ENCODE measurements at regions not wholly inside any gene's neighbourhood (a gene's known extent, or its start where the extent isn't known, plus 50 kb on each side); places are given as distances from the start of the nearest gene placed in this dataset.
"Not testable (repeated sequence)": the region's sequence is repeated elsewhere in the genome, so short reads cannot be mapped to it uniquely, and the experiment has no call there.

DNA sequence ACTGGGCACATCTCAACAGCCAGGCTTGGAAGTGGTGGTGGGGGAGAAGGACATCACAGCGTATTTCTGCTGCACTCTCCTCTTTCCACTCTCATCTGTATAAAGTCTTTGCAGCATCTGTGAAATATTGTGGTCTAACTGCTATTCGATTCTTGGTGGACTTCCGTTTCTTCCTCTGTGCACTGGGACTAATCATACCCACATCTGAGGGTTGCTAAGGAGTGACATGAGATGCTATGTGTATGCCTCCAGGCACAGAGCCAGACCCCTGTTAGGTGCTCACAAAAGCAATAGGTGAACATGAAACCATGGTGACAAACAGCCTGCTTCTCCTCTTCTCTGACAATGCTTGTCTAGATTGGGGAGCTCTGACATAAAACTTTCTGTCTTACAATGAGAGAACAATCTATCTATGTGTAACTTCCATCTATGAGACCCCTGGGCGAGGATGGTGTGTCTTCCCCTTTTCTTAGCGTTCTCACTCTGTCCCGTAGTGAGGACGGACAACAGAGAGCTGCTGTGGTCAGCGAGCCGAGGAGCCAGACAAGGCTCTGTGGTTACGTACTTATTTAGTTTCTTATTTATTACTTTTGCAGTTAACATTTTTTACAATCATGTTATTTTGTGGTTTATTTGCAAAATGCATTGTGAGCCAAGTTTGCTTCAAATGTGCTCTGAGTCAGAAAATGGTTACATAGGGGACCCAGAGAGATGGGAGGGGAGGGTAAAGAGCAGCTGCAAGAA is 196.7 kb upstream of the TPRG1 start:
- peak; percentile 72 for DNase-seq (ENCODE audit: low read depth)

- DNase-seq (ENCODE audit: low read depth) = peak; percentile 29
Observed at GRCh38 chr3:188975600-188976314, 196.0 kb upstream of the TPRG1 start.

GRCh38 chr3:188976407-188976806 is 195.4 kb upstream of the TPRG1 start:
- DNase-seq (ENCODE audit: low read depth) = no peak

- DNase-seq (ENCODE audit: low read depth) = peak; percentile 74
Observed at GRCh38 chr3:188978421-188979171, 193.2 kb upstream of the TPRG1 start.

- no peak for DNase-seq (ENCODE audit: low read depth)
Observed at GRCh38 chr3:188979248-188979647, 192.5 kb upstream of the TPRG1 start.

GRCh38 chr3:188979669-188980310 is 192.0 kb upstream of the TPRG1 start:
- DNase-seq (ENCODE audit: low read depth) = no peak

- no peak for DNase-seq (ENCODE audit: low read depth)
Observed at GRCh38 chr3:188993181-188993580, 178.6 kb upstream of the TPRG1 start.

- DNase-seq (ENCODE audit: low read depth) = peak; percentile 89
Observed at GRCh38 chr3:189001559-189001958, 170.2 kb upstream of the TPRG1 start.

DNA sequence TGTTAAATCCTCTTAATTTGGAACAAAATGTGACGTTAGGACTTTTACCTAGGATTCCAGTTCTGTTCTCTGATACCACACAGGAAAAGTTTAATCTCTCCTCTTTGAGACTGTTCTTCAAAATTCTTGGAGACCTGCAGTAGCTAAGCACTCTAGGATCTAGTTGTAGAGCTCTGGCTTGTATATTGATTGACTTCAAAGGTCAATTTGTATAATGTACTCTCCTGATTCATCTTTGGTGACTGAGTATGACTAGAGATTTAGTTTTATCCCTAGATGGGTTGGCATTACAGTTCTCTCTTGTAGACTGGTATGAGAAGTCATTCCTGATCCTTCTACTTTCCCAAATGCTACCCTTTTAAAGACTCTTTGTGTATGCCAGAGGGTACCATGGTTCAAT is 168.4 kb upstream of the TPRG1 start:
- no peak for DNase-seq (ENCODE audit: low read depth)

DNA sequence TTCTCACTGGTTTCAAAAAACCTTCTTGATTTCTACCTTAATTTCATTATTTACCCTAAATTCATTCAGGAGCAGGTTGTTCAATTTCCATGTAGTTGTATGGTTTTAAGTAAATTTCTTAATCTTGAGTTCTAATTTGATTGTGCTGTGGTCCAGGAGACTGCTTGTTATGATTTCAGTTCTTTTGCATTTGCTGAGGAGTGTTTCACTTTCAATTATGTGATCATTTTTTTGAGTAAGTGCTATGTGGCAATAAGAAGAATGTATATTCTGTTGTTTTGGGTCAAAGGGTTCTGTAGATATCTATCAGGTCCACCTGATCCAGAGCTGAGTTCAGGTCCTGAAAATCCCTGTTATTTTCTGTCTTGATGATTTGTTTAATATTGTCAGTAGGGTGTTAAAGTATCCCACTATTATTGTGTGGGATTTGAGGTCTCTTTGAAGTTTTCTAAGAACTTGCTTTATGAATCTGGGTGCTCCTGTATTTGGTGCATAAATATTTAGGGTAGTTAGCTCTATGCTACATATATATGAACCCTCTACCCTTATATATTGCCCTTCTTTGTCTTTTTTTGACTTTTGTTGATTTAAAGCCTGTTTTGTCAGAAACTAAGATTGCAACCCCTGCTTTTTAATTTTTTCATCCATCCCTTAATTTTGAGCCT is 158.4 kb upstream of the TPRG1 start:
- DNase-seq (ENCODE audit: low read depth) = no peak

GRCh38 chr3:189014526-189014925 is 157.2 kb upstream of the TPRG1 start:
- DNase-seq (ENCODE audit: low read depth) = no peak

- not testable (repeated sequence) for DNase-seq (ENCODE audit: low read depth)
Observed at GRCh38 chr3:189022576-189023466, 148.9 kb upstream of the TPRG1 start.

DNA sequence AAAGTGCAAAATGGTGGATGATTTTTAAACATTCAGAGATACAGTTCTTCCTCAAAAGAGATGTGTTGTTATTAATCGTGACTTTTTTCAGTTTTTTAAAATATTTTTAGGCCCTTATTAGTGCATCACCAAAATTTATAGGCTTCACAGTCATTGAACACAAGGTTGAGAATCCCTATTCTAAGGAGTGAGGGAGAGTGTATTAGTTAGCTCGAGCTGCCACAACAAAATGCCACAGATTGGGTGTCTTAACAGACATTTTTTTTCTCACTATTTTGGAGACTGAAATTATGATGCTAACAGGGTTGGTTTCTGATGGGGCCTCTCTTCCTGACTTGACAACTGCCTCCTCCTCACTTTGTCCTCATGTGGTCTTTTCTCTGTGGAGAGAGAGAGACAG is 145.9 kb upstream of the TPRG1 start:
- DNase-seq (ENCODE audit: low read depth) = no peak

DNA sequence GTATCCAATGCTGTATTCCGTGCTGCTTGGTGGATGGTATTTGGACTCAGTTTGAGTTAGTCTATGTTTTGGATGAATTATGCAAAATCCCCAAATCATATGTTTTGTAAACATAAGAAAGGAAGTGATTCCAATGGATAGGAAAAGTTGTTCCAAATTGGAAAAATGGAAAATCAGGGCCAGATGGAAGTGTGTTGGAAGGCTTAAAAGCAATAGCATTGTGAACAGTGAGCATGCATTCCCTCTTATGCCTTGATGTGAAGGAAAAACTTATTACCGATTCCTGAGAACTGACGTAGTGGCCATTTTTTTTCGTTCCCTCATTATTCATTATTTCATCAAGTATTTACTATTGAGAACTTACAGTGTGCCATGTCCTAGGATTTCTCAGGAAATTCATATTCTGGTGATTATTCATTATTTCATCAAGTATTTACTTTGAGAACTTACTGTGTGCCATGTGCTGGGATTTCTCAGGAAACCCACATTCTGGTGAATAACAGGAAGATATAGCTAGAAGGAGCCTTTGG is 144.1 kb upstream of the TPRG1 start:
- no peak for DNase-seq (ENCODE audit: low read depth)

DNA sequence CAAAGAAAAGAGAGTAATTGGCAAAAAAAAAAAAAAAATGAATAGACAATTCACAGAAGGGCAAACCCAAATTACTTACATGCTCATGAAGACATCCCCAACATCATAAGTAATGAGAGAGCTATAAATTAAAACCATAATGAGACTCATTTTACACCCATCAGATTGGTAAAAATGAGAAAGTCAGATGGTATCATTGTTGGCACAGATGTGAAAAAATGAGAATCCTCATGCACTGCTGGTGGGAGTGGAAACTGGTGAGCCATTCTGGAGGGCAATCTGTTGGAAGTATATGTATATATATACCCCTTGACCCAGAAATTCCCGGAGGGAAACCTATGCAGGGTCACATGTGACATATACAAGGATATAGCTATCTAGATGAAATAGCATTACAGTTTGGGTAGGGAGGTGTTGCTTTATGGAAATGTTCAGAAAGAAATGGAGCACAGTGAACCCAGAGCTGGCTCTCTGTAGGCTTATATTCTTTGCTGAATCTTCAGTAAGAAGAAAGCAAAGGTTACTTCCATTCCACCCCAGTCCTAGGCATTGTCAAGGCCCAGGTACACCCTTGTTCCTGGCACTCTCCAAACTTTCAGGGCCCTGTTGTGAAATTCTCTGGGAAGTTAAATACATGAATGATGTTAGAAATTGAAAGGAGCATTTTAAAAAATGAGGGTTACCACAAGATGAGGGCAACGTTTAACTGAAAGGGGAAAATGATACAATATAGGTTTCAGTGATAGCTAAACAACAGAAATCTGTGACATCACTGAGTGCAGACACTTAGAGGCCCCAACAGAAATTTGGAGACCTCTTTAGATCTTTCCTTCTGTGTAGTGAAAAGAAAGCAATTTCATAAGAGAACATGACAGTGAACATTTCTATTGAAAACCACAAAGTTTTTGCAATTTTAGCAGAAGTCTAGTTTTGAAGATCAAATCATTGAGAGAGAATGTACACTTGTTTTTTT is 132.7 kb upstream of the TPRG1 start:
- no peak for DNase-seq (ENCODE audit: low read depth)

- DNase-seq (ENCODE audit: low read depth) = peak; percentile 3
Observed at GRCh38 chr3:189040656-189041335, 131.0 kb upstream of the TPRG1 start.

DNA sequence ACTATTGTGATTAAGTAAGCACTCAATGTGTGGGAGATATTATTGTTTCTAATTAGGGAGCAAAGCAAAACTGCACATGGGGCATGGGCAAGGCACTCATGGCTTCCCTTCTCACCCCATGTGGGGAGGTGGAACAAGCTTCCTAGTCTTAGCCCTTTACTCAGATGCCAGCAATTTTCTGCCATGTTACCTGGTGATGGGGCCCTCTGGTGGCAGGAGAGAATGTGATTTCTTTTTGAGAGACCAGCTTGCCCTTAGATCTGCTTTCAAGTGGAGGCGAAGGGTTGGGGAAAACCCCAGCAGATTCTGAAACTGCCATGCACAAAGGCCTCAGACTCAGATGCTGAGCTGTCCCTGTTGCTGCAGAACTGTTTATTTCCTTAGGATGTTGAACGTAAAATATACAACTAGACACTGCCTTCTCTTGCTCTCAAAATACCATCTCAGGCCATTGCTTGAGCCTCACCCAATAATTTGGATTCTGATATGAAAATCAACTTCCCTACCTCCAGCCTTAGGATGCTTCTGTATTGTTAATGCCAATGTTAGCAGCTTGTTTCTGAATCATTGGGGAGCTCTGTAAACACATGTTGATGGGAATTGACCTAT is 130.2 kb upstream of the TPRG1 start:
- peak; percentile 36 for DNase-seq (ENCODE audit: low read depth)

DNA sequence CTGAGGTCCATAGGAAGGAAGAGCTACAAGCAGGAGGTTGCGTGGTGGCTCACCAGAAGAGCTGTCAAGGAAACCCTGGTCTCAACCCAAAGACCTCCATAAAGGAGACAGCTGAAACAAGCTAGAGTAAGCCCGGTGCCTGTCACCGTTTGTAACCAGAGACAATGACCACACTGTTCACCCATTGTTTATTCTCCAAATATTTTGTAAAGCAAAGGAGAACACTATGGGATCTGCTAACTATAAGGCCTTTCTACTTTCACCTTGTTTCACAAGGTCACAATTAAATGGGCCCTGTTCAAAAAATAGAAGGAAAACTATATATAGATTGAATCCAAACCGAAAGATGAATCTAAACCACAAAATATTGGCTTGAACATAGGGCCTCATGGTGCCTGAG is 128.9 kb upstream of the TPRG1 start:
- no peak for DNase-seq (ENCODE audit: low read depth)

Measured in EH (cell line).